HG03159 (cell line): ENCODE measurements at regions not wholly inside any gene's neighbourhood (a gene's known extent, or its start where the extent isn't known, plus 50 kb on each side); places are given as distances from the start of the nearest gene placed in this dataset.
"Not testable (repeated sequence)": the region's sequence is repeated elsewhere in the genome, so short reads cannot be mapped to it uniquely, and the experiment has no call there.

Experiments used
- ATAC-seq: cut with Tn5 transposase; IDR thresholded peaks from one replicate; pipeline ENCODE4 v1.9.1; 2021; ENCODE audit warnings: mild to moderate bottlenecking, moderate library complexity; ENCODE audit not compliant: unreplicated experiment

GRCh38 chr1:82091265-82091664 is 290.5 kb downstream of the ADGRL2 start:
- ATAC-seq, result no peak

DNA sequence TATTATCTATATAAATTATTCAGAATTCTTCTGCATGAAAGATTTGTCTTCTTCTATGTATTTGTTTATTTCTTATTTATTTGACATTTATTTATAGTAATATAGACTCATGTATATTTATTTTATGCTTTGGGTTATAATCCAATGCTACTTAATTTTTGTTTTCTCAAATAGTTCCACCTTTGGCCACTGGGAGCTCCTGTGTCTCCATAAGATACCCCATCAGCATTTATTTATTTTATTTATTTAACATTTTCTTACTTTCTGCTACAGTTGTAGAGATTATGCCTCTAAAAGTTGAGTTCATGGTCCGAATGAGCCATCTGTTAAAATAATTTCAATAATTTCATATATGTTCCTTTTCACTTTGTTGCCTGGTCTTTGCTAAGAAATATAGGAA is 289.4 kb downstream of the ADGRL2 start:
- ATAC-seq, result no peak

GRCh38 chr1:82086739-82087138 is 286.0 kb downstream of the ADGRL2 start:
- ATAC-seq, result no peak

GRCh38 chr1:82079607-82080006 is 278.9 kb downstream of the ADGRL2 start:
- ATAC-seq, result no peak

DNA sequence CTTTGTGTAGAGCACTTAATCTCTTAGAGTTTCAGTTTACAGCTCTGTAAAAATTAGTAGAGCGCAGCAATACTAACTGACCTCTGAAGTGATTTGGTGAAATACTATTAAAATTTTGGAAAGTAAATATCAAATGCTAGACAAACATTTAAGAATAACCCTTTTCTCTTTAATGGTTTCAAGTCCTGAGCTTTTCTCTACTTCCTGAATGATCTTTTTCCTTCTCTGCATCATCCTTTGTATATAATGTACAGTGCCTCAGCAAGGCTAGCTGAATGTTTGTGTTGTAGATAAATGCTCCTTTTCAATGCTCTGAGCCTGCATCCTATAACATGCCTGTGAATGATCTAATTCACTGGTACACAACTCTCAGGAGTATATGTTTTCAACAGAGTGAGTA is 272.9 kb downstream of the ADGRL2 start:
- no peak for ATAC-seq

DNA sequence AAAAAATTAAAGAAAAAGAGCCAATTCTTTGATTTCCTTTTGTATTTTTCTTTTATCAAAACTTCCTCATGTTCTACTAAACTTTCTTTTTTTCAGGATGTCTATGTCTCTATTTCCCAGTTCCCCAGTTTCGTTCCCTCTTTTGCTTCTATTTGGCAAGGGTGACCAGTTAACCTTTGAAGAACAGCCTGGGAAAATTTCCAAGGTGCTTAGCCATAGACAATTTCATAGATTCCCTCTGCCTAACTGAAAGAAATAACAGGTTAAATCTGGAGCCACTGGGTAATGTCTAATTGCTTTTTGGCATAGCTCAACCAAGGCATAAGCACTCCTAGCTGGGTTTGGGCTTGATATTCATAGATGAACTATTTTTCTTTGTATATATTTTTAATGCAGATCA is 272.3 kb downstream of the ADGRL2 start:
- ATAC-seq, result no peak

DNA sequence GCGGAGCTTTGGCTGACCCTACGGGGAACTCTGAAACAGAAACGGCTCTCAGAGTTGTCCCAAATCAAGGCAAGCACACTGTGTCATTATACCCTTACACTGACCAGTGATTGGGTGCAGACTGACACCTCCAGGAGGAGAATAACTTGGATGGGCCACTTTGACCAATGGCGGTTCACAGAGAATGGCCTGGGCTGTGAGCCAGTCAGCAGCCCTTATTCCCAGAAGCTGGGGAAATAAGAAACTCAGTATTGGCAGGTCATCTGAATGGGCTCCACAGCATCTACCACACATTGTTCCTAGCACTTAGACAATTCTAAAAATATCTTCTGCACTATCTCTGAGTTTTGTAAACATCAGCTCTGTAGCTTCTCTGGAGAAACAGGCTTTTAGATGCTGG is 265.2 kb downstream of the ADGRL2 start:
- no peak for ATAC-seq

- no peak for ATAC-seq
Measured at GRCh38 chr1:82064691-82065090, 264.0 kb downstream of the ADGRL2 start.

- ATAC-seq, result no peak
Measured at GRCh38 chr1:82062206-82062605, 261.5 kb downstream of the ADGRL2 start.

DNA sequence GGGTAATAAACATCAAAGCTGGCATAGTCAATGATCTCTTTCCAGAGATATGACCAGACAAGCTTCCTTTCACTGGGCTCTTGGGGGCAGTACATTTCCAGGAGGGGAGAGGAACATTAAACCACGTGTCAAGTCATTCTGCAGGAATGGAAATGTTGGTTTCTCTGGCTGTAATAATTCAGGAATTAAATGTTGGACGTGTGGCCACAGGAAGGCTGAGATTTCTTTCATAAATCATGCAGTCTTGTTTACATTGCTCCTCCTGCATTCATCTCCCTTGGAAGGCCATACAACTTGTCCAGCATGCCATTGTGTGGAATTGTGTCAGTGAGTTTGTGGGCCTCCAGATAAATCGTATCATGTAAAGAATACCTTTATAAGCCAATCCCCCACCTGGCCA is 259.2 kb downstream of the ADGRL2 start:
- no peak for ATAC-seq

DNA sequence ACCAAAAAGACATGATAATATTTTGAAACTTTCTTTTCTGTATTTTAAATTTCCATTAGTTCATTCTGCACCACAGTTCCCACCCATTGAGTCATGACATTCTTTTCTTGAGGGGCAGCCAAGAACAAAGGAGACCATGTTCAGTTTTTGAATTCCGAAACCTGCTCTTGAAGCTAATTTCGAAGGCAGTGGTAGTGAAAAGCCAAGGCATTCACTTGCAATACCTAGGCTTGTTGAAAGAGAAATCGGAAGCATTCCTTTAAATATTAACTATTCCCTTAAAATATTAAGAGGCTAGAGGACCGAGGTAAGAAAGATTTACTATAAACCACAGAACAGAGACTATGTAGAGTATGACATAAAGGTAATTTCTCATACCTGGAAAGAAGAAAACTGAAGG is 256.3 kb downstream of the ADGRL2 start:
- no peak for ATAC-seq

DNA sequence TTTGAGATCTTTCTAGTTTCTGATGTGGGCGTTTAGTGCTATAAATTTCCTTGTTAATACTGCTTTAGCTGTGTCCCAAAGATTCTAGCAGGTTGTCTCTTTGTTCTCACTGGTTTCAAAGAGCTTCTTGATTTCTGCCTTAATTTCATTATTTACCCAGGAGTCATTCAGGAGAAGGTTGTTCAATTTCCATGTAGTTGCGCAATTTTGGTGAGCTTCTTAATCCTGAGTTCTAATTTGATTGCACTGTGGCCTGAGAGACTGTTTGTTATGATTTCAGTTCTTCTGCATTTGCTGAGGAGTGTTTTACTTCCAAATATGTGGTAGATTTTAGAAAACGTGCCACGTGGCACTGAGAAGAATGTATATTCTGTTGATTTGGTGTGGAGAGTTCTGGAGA is 254.6 kb downstream of the ADGRL2 start:
- not testable (repeated sequence) for ATAC-seq

DNA sequence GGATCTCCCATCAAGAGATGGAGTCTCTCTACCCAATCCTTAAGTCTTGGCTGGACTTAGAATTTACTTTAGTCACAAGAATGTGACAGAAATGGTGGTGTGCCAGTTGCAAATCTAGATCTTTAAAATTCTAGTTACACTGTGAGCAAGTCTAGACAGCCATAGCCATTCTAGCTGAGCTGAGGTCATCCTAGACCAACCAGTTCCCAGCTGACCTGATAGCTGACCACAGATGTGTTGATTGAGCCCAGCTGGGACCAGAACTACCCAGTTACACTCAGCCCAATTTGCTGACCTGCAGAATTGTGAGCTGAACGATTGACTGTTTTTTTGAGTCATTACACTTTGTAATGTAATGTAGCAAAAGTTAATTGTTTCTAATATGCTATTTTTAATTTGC is 251.8 kb downstream of the ADGRL2 start:
- no peak for ATAC-seq

DNA sequence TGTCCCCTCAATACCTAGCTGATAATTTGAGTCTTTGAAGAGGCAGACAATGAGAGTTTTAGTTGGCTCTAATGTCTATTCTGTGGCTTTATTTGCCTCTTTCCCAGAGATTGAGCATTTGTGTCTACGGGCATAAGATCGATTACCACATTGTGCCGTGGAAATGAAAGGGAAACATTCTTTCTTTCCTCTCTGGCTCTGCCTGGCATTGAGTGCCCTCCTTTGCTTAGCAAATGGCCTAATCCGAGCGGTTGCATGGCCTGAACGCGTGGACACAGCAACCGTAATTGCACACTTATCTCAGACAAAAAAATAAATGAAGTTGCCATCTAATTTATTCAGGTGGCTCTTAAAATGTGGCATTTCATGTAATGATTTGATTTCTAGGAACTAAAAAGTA is 247.9 kb downstream of the ADGRL2 start:
- ATAC-seq, result no peak

DNA sequence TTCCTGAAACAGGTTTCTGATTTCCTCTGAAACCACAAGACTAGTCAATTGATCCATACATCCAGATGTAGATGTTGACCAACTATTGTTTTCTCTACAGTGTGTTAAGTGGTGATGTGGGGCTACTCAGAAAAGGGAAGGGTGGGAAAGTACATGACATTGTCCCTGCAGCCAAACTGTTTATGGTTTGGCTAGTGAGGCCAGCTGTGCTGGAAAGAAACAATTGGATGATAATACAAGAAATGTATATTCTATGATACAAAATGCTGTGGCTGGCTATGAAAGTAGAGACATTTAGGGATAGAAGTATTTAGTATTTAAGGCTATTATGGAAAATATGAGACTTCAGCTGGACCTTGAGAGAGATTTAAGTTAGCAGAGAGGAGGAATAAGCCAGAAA is 244.5 kb downstream of the ADGRL2 start:
- no peak for ATAC-seq

- no peak for ATAC-seq
Measured at GRCh38 chr1:82044536-82044935, 243.8 kb downstream of the ADGRL2 start.

GRCh38 chr1:82044111-82044510 is 243.4 kb downstream of the ADGRL2 start:
- no peak for ATAC-seq

GRCh38 chr1:82042306-82043060 is 241.7 kb downstream of the ADGRL2 start:
- ATAC-seq, result no peak
